ENCODE measurements at regions not wholly inside any gene's neighbourhood (a gene's known extent, or its start where the extent isn't known, plus 50 kb on each side); places are given as distances from the start of the nearest gene placed in this dataset.

GRCh38 chr20:23226612-23227265 lies 123.9 kb upstream of the NXT1 start (continued):
- no peak for TF ChIP-seq PHF8 (IDR thresholded peaks at IDR 0.05; ENCODE audit: borderline replicate concordance, low read depth)
- TF ChIP-seq BHLHE40 (IDR thresholded peaks at IDR 0.05; ENCODE audit: low read depth, low read length): no peak
- TF ChIP-seq CHD4 (IDR thresholded peaks at IDR 0.05; ENCODE audit: borderline replicate concordance): no peak
- TF ChIP-seq CTCF (IDR thresholded peaks at IDR 0.05): no peak

- Histone ChIP-seq H3K4me1 (peaks cover 9% of the 10 kb centered on the region; the same call in 1 of the 3 replicates), H3K27ac (peak overlapping the region; percentile 33 to 54; a peak in 4 of 6 replicates), H3K4me2 (0 out of 3 replicates have a peak overlapping the region, but pooled peaks have one; percentile 1), H3K4me3 (no peak overlapping the region), H3K9me3 (peaks cover 15% of the 10 kb centered on the region; the same call in 2 of the 3 replicates)
- FAIRE-seq: no peak
- WGBS (ENCODE audit: missing lambda C conversion rate): 15% methylated on average over 6 of the region's 6 CpGs
- DNase-seq (ENCODE audit: low read depth in 1 of 2, low spot score in 1 of 2): peak; percentile 19 to 58
- TF ChIP-seq HOXB13 (CRISPR knock-in tag; IDR thresholded peaks at IDR 0.05; ENCODE audit: low read depth) (no peak), EP300 (IDR thresholded peaks at IDR 0.05) (no peak), GATA3 (IDR thresholded peaks at IDR 0.05; ENCODE audit: borderline replicate concordance) (no peak), HMGXB4 (CRISPR knock-in tag; IDR thresholded peaks at IDR 0.05; ENCODE audit: borderline replicate concordance) (no peak), CEBPB (IDR thresholded peaks at IDR 0.05) (peak; percentile 88 to 95), PHF8 (IDR thresholded peaks at IDR 0.05; ENCODE audit: borderline replicate concordance, low read depth) (no peak), EHF (CRISPR knock-in tag; IDR thresholded peaks at IDR 0.05) (no peak), TP53 (CRISPR knock-in tag; IDR thresholded peaks at IDR 0.05) (no peak), BCL3 (IDR thresholded peaks at IDR 0.05) (no peak), HES2 (IDR thresholded peaks at IDR 0.05) (peak; percentile 73; the same call in 1 of the 2 replicates), ZFP36 (IDR thresholded peaks at IDR 0.05; ENCODE audit: borderline replicate concordance, partially characterized antibody) (no peak), ZSCAN20 (CRISPR knock-in tag; IDR thresholded peaks at IDR 0.05) (no peak), EHMT2 (IDR thresholded peaks at IDR 0.05; ENCODE audit: low read depth) (no peak), ELK1 (IDR thresholded peaks at IDR 0.05; ENCODE audit: low read depth, low read length) (no peak), ZC3H11A (IDR thresholded peaks at IDR 0.05) (no peak), HOXB5 (CRISPR knock-in tag; IDR thresholded peaks at IDR 0.05) (no peak)
- ATAC-seq: peak; percentile 58 to 84
- ChIA-PET POLR2A (no interaction called here), CTCF (interaction anchor here (0.7 to 1.7 kb wide), 10 partner anchors 10 to 639 kb away, joined by 3 to 6 read pairs (median 3); no protein-coding TSS in a partner anchor)
Observed at GRCh38 chr20:23225407-23226060, 125.1 kb upstream of the NXT1 start.
